PC-3 (cell line): ENCODE measurements at regions not wholly inside any gene's neighbourhood (a gene's known extent, or its start where the extent isn't known, plus 50 kb on each side); places are given as distances from the start of the nearest gene placed in this dataset.
A peak's percentile ranks its signal among the peaks of the same experiment; 100 is the strongest.

Source experiments
- ATAC-seq: fragments of 200-7000 bp; cut with Tn5 transposase; 2 replicates; pipeline ENCODE4 v1.9.1; 2020; ENCODE audit warnings: mild to moderate bottlenecking, moderate library complexity
- BruUV-seq: library from RNA; stranded (reverse); fragments of 400-500 nt; replicated peaks from 2 replicates; lab custom pipeline; 2021; lab: Mats Ljungman, UMichigan
- CTCF ChIA-PET: fragments of 300-600 bp; sonication (Branson Sonifier 250); formaldehyde crosslinking; loops from one replicate; lab custom pipeline; 2022; ENCODE audit warnings: antibody characterized with exemption; lab: Charles Lee
- POLR2A ChIA-PET: fragments of 300-600 bp; sonication (Branson Sonifier 250); formaldehyde crosslinking; loops from one replicate; lab custom pipeline; 2022; ENCODE audit warnings: antibody characterized with exemption; ENCODE audit not compliant: unreplicated experiment; lab: Charles Lee
- DNase-seq: peaks from one replicate; pipeline ENCODE4 v3.0.0-alpha.2; 2015
- H2AFZ ChIP-seq: fragments of 300-600 bp; sonication (generic); 2 replicates; pipeline ENCODE4 v1.6.0; 2016; ENCODE audit warnings: antibody characterized with exemption, low read length
- H3F3A ChIP-seq: fragments of 300-600 bp; sonication (generic); one replicate; pipeline ENCODE4 v1.6.0; 2017; ENCODE audit warnings: antibody characterized with exemption, low read length, control low read depth, mild to moderate bottlenecking; ENCODE audit not compliant: unreplicated experiment
- H3K27ac ChIP-seq: fragments of 300-600 bp; sonication (generic); 2 replicates; pipeline ENCODE4 v1.5.1; 2016; ENCODE audit warnings: mild to moderate bottlenecking, low read length
- H3K27me3 ChIP-seq: fragments of 300-600 bp; sonication (generic); 2 replicates; pipeline ENCODE4 v1.6.1; 2016; ENCODE audit warnings: low read length, mixed read lengths
- H3K36me3 ChIP-seq: fragments of 300-600 bp; sonication (generic); 2 replicates; pipeline ENCODE4 v1.6.1; 2016; ENCODE audit warnings: low read depth, mixed run types, low read length, mixed read lengths
- H3K4me1 ChIP-seq: fragments of 300-600 bp; sonication (generic); 2 replicates; pipeline ENCODE4 v1.5.1; 2016; ENCODE audit warnings: low read length; ENCODE audit not compliant: insufficient read depth
- H3K4me2 ChIP-seq: fragments of 300-600 bp; sonication (generic); 2 replicates; pipeline ENCODE4 v1.6.0; 2016; ENCODE audit warnings: low read length
- H3K4me3 ChIP-seq: fragments of 300-600 bp; sonication (generic); 2 replicates; pipeline ENCODE4 v1.5.1; 2016; ENCODE audit warnings: mild to moderate bottlenecking, low read length, mixed read lengths
- H3K79me2 ChIP-seq: fragments of 300-600 bp; sonication (generic); 2 replicates; pipeline ENCODE4 v1.6.1; 2017; ENCODE audit warnings: low read length, mixed read lengths
- H3K9ac ChIP-seq: fragments of 300-600 bp; sonication (generic); 2 replicates; pipeline ENCODE4 v1.6.0; 2016; ENCODE audit warnings: mild to moderate bottlenecking, low read length
- H3K9me2 ChIP-seq: fragments of 300-600 bp; sonication (generic); replicated peaks from 2 replicates; pipeline ENCODE4 v1.6.1; 2016; ENCODE audit warnings: mixed run types, low read length, mixed read lengths
- H3K9me3 ChIP-seq: fragments of 300-600 bp; sonication (generic); 2 replicates; pipeline ENCODE4 v1.6.1; 2016; ENCODE audit warnings: low read length, mixed read lengths
- H4K20me1 ChIP-seq: fragments of 300-600 bp; sonication (generic); 2 replicates; pipeline ENCODE4 v1.6.1; 2016; ENCODE audit warnings: low read length, mixed read lengths
- EZH2 ChIP-seq: fragments of 300-600 bp; sonication (generic); IDR thresholded peaks from one replicate; pipeline ENCODE4 v1.6.1; 2017; ENCODE audit warnings: antibody characterized with exemption, mild to moderate bottlenecking, low read length; ENCODE audit not compliant: unreplicated experiment
- EZH2phosphoT487 ChIP-seq: fragments of 300-600 bp; sonication (generic); IDR thresholded peaks from 2 replicates; pipeline ENCODE4 v1.6.1; 2018; ENCODE audit warnings: mild to moderate bottlenecking, antibody characterized with exemption, low read length, borderline replicate concordance
- intact Hi-C: fragments of 100-400 bp; cut with micrococcal nuclease; formaldehyde crosslinking; loops from 2 replicates; pipeline ENCODE4 v1.9.0; 2023
- TF ChIP-seq, protein P1 (sequence below): fragments of 300-600 bp; sonication (generic); conservative IDR thresholded peaks from 2 replicates; pipeline ENCODE4 v1.5.1; 2017; ENCODE audit warnings: antibody characterized with exemption, low read depth, mild to moderate bottlenecking, low read length

DNA sequence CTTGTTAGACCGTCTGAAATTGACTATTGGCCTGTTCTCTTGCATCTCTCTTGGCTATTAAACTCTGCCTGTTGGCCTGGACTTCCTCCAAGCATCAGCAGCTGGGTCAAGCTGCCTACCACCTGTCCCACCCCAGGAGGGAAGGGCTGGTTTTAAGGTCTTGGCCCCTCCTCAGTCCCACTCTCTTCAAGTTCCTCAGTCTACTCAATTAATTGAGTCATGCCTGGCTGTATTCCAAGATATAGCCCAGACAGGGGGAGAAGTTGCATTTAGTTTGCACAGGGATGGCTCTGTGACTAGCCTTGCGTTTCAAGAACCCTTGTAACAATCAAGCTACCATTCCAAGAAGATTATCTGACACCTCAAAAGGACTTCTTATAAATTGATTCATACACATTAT is 113.8 kb upstream of the GLI3 start:
- CTCF ChIA-PET, result no interaction called here
- no peak overlapping the region for H3K9ac ChIP-seq
- H3K9me3 ChIP-seq, result no peaks in the 10 kb centered on the region
- no peaks in the 10 kb centered on the region for H3K27me3 ChIP-seq
- H4K20me1 ChIP-seq, result no peaks in the 10 kb centered on the region
- H3K4me3 ChIP-seq, result no peak overlapping the region
- DNase-seq (peak; percentile 37), ATAC-seq (no peak)
- TF ChIP-seq EZH2 (no peak), EZH2phosphoT487 (no peak)
- TF ChIP-seq, protein P1, sequence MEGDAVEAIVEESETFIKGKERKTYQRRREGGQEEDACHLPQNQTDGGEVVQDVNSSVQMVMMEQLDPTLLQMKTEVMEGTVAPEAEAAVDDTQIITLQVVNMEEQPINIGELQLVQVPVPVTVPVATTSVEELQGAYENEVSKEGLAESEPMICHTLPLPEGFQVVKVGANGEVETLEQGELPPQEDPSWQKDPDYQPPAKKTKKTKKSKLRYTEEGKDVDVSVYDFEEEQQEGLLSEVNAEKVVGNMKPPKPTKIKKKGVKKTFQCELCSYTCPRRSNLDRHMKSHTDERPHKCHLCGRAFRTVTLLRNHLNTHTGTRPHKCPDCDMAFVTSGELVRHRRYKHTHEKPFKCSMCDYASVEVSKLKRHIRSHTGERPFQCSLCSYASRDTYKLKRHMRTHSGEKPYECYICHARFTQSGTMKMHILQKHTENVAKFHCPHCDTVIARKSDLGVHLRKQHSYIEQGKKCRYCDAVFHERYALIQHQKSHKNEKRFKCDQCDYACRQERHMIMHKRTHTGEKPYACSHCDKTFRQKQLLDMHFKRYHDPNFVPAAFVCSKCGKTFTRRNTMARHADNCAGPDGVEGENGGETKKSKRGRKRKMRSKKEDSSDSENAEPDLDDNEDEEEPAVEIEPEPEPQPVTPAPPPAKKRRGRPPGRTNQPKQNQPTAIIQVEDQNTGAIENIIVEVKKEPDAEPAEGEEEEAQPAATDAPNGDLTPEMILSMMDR, result no peak
- intact Hi-C loops, result no loop called here
- H3F3A ChIP-seq, result no peaks in the 10 kb centered on the region
- POLR2A ChIA-PET, result no interaction called here
- H3K36me3 ChIP-seq, result no peaks in the 10 kb centered on the region
- H2AFZ ChIP-seq, result no peak overlapping the region
- BruUV-seq, result no TSS peak
- H3K79me2 ChIP-seq, result no peaks in the 10 kb centered on the region
- H3K4me2 ChIP-seq, result no peak overlapping the region
- no peaks in the 10 kb centered on the region for H3K9me2 ChIP-seq
- H3K27ac ChIP-seq, result no peak overlapping the region
- peaks cover 5% of the 10 kb centered on the region; the same call in 1 of the 2 replicates for H3K4me1 ChIP-seq

DNA sequence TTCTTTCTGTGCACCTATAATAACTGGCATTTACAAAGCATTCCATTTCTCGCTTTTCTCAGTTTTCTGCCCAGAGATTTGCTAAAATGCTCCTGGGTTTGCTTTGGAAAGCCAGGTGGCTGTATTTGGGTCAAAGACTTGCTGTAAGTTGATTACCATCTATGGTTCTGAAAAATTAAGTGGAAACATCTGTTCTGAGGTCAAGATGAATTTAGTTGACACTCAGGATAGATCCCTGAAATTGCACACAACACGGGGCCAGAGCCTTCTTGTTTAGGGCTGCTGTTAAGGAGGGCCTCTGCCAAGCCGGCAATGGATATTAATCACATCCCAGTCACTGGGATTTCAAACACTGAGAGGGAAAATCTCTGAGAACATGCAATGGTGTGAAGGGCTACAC is 111.6 kb upstream of the GLI3 start:
- Histone ChIP-seq H3K9ac (no peak overlapping the region), H3K27me3 (no peaks in the 10 kb centered on the region), H3K79me2 (no peaks in the 10 kb centered on the region), H3K9me3 (no peaks in the 10 kb centered on the region), H3K9me2 (no peaks in the 10 kb centered on the region), H3K36me3 (no peaks in the 10 kb centered on the region), H3K27ac (no peak overlapping the region), H3K4me2 (no peak overlapping the region), H3K4me1 (peaks cover 5% of the 10 kb centered on the region; the same call in 1 of the 2 replicates), H3F3A (no peaks in the 10 kb centered on the region), H3K4me3 (no peak overlapping the region), H2AFZ (no peak overlapping the region), H4K20me1 (no peaks in the 10 kb centered on the region)
- CTCF ChIA-PET, result no interaction called here
- POLR2A ChIA-PET, result no interaction called here
- intact Hi-C loops, result no loop called here
- BruUV-seq, result no TSS peak
- no peak for ATAC-seq
- TF ChIP-seq EZH2phosphoT487 (no peak), EZH2 (no peak)
- TF ChIP-seq, protein P1, result no peak
- no peak for DNase-seq

DNA sequence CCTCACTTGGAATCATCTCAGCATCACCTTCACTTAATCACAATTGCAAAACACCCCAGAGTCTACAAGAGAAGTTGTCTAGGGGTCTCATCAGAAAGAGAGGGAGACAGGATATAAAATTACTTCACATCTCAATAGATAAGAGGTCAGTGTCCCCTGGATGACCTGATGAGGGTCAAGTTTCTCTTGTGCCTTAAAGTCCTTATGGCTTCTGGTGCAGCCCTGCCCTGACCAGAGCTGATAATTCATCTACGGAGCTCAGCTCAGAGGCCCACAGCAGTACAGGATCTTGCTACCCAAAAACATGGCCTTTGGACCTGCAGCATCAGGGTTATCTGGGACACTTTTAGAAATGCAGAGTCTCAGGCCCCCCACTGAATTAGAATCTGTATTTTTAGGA is 111.1 kb upstream of the GLI3 start:
- Histone ChIP-seq H3K4me1 (peaks cover 5% of the 10 kb centered on the region; the same call in 1 of the 2 replicates), H4K20me1 (no peaks in the 10 kb centered on the region), H3K9ac (no peak overlapping the region), H3K9me3 (no peaks in the 10 kb centered on the region), H3K4me2 (no peak overlapping the region), H3K36me3 (no peaks in the 10 kb centered on the region), H3K79me2 (no peaks in the 10 kb centered on the region), H3K27ac (no peak overlapping the region), H3K4me3 (no peak overlapping the region), H3F3A (no peaks in the 10 kb centered on the region), H2AFZ (no peak overlapping the region), H3K27me3 (no peaks in the 10 kb centered on the region), H3K9me2 (no peaks in the 10 kb centered on the region)
- TF ChIP-seq, protein P1, result no peak
- no peak for TF ChIP-seq EZH2phosphoT487
- no peak for TF ChIP-seq EZH2
- DNase-seq (no peak), ATAC-seq (no peak)
- BruUV-seq, result no TSS peak
- intact Hi-C loops, result no loop called here
- ChIA-PET POLR2A (no interaction called here), CTCF (interaction anchor here (0.7 kb wide), 1 partner anchor 224 kb away, joined by 4 read pairs; no protein-coding TSS in a partner anchor)
